Activated naive CD4-positive, alpha-beta T cell treated with anti-CD3 and anti-CD28 coated beads for 36 hours (primary cell): ENCODE measurements at regions not wholly inside any gene's neighbourhood (a gene's known extent, or its start where the extent isn't known, plus 50 kb on each side); places are given as distances from the start of the nearest gene placed in this dataset.
"Not testable (repeated sequence)": the region's sequence is repeated elsewhere in the genome, so short reads cannot be mapped to it uniquely, and the experiment has no call there.

Experiments
- CTCF ChIA-PET: fragments of 350-600 bp; sonication (Branson Sonifier 250); formaldehyde crosslinking; loops from one replicate; lab custom pipeline; 2021; ENCODE audit warnings: antibody characterized with exemption; lab: Charles Lee
- DNase-seq: peaks from one replicate; pipeline ENCODE4 v3.0.0-alpha.2; 2020
- H3K27ac Mint-ChIP-seq: one replicate; pipeline ENCODE4 v1.8.0; 2021; ENCODE audit warnings: mild to moderate bottlenecking, mixed read lengths
- H3K27me3 Mint-ChIP-seq: one replicate; pipeline ENCODE4 v1.8.0; 2021; ENCODE audit warnings: low read depth, mixed read lengths
- H3K36me3 Mint-ChIP-seq: one replicate; pipeline ENCODE4 v1.8.0; 2021; ENCODE audit warnings: low read depth, mixed read lengths
- H3K4me1 Mint-ChIP-seq: one replicate; pipeline ENCODE4 v1.8.0; 2021; ENCODE audit warnings: low read depth, mixed read lengths
- H3K4me3 Mint-ChIP-seq: one replicate; pipeline ENCODE4 v1.8.0; 2021; ENCODE audit warnings: mild to moderate bottlenecking, moderate library complexity, mixed read lengths
- H3K9me3 Mint-ChIP-seq: one replicate; pipeline ENCODE4 v1.8.0; 2021; ENCODE audit warnings: mixed read lengths
- intact Hi-C: fragments of 100-400 bp; cut with micrococcal nuclease; formaldehyde crosslinking; loops from one replicate; pipeline ENCODE4 v1.15.1; 2023

DNA sequence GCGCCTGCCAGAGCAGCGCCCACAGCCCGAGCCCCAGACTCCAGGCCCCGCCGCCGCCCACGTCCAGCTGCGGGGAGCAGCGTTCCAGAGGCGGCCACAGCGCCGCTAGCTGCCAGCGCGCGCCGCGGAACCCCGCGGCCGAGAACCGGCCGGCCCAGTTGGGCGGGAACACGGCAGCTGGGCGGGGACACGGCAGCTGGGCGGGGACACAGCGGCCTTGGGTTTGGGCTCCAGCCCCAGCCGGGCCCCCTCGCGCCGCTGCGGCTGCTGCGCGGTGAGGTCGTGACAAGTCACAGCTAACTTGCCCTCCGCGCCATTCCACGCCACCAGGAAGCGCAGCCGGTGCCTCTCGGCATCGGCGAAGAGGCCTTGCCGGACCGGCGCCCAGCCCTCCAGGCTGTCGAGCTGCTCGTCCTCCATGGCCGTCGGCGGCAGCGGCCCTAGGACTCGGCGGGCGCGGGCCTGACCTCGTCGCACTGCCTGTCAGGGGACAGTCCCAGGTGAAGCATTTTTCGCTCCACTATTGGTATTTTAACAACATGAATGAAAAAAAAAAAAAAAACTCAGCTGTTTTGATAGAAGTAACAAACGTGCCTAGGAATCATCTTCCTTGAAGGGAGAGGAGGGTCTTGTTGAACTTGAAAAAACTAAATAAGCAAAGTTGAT is 56.6 kb upstream of the GOLGA8N start:
- intact Hi-C loops, H3K36me3 Mint-ChIP-seq, H3K4me1 Mint-ChIP-seq, CTCF ChIA-PET, H3K27me3 Mint-ChIP-seq, H3K9me3 Mint-ChIP-seq: not testable (repeated sequence)
- peak overlapping the region; percentile 68 for H3K4me3 Mint-ChIP-seq
- H3K27ac Mint-ChIP-seq, result peak overlapping the region; percentile 65
- peak; percentile 62 for DNase-seq

DNA sequence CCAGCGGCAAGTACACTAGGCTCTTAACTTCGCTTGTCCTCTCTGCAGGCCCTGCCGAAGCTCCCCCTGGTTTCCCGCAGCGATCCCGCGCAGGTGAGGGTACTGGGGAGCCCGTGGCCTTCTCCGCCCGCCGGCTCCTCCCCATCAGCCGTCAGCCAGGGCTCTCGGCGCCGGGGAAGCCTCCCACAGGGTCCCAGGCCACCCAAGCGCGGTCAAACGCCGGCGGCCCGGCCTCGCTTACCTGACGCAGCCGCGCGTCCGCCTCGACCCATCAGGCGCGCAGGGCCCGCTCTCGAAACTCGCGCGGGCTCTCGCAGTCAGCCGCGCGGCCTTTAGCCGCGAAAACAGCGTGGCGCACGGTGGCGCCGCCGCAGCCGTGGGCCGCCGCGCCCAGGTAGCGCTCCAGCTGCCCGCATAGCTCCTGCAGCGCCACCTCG is 57.2 kb upstream of the GOLGA8N start:
- CTCF ChIA-PET, result not testable (repeated sequence)

DNA sequence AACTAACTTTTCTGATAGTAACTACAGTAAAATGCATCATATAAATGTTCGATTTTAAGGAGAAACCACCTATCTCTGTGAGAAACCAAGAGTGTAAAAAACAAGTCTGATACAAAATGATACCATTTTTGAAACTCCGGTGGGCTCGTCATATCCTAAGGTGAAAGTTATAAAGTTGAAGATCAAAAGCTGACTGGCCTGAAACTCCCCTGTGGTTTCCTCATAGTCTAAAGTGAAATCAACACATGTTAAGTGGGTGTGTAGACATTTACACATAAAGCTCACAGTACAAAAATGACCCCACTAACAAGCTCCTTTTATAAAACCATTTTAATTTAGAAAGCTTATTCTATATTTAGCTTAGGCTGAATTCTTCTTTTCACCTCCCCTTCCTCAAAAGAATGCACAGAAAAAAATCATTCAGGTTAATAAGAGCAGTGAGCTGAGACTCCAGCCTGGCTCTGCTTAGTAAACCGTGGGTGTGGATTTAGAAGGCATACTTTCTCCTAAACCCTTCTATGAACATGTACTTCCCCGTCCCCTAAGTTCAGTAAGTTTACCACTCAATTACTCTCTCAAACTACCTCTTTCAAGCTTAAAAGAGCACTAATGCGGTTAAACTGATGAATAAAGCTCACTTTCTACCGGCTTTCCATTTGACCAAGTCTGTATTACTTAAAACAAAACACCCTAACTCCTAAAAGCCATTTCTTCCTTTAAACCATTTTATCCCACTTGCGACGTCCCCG is 57.9 kb upstream of the GOLGA8N start:
- H3K27ac Mint-ChIP-seq, DNase-seq, H3K27me3 Mint-ChIP-seq, CTCF ChIA-PET, H3K4me1 Mint-ChIP-seq, intact Hi-C loops, H3K36me3 Mint-ChIP-seq, H3K9me3 Mint-ChIP-seq, H3K4me3 Mint-ChIP-seq: not testable (repeated sequence)

More for the DNA sequence above, 57.2 kb upstream of the GOLGA8N start:
- H3K36me3 Mint-ChIP-seq, H3K4me3 Mint-ChIP-seq, H3K4me1 Mint-ChIP-seq, H3K27ac Mint-ChIP-seq, DNase-seq, intact Hi-C loops, H3K9me3 Mint-ChIP-seq, H3K27me3 Mint-ChIP-seq: not testable (repeated sequence)

DNA sequence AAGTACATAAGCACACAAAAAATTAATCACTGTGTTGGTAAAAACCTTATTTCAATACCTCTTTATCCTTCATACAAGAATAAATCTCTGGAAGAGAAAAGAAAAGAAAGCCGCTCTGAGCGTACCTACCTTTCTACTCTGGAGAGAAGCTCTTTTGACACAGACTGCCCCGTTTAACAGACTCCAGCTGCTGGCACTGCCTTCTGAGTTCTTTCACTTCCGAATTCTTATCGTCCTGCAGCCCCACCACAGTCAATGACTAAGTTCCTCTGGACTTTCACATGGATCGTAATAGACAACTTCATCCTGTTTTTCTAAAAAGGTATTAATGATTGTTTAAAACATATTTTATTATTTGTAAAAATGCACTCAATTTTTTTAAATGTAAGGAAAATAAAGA is 67.5 kb upstream of the GOLGA8O start:
- CTCF ChIA-PET, result not testable (repeated sequence)

DNA sequence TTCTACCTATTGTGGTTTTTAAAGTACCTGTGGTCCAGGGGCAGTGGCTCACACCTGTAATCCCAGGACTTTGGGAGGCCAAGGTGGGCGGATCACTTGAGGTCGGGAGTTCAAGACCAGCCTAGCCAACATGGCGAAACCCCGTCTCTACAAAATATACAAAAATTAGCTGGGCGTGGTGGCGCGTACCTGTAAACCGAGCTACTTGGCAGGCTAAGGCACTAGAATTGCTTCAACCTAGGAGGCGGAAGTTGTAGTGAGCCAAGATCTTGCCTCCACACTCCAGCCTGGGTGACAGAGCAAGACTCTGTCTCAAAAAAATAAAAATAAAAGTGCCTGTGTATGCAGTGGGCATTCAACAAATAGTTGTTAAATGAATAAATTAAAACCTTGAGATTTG is 67.0 kb upstream of the GOLGA8O start:
- H3K27ac Mint-ChIP-seq, DNase-seq, H3K27me3 Mint-ChIP-seq, CTCF ChIA-PET, H3K4me3 Mint-ChIP-seq, intact Hi-C loops, H3K9me3 Mint-ChIP-seq, H3K4me1 Mint-ChIP-seq: not testable (repeated sequence)
- peaks cover 11% of the 10 kb centered on the region for H3K36me3 Mint-ChIP-seq

More for the DNA sequence above, 67.5 kb upstream of the GOLGA8O start:
- H3K27me3 Mint-ChIP-seq, H3K4me1 Mint-ChIP-seq, H3K9me3 Mint-ChIP-seq, H3K4me3 Mint-ChIP-seq, H3K27ac Mint-ChIP-seq, intact Hi-C loops, DNase-seq: not testable (repeated sequence)
- peaks cover 11% of the 10 kb centered on the region for H3K36me3 Mint-ChIP-seq

DNA sequence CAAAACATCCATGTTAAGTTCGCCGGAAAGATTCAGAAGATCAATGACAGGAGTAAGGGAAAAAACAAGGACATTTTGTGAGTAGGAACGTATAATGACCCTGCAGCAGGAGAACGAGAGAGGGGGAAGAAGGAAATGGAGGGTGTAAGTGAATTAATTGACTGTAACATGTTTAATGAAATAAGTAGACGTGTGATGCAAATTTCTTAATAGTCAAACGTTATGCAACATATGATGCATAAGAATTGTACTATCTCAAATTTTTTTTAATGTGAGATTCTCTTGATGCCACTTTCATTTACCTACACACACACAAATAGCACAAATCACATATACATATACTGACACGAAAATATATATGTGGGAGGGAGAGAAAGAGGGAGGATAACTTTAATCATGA is 63.5 kb upstream of the GOLGA8O start:
- CTCF ChIA-PET, intact Hi-C loops, H3K27ac Mint-ChIP-seq, H3K27me3 Mint-ChIP-seq, H3K4me3 Mint-ChIP-seq, H3K4me1 Mint-ChIP-seq, H3K9me3 Mint-ChIP-seq, DNase-seq: not testable (repeated sequence)
- H3K36me3 Mint-ChIP-seq, result peaks cover 11% of the 10 kb centered on the region

GRCh38 chr15:32518013-32518412 is 62.6 kb upstream of the GOLGA8O start:
- H3K4me1 Mint-ChIP-seq, H3K27me3 Mint-ChIP-seq, H3K27ac Mint-ChIP-seq, H3K4me3 Mint-ChIP-seq, H3K9me3 Mint-ChIP-seq, CTCF ChIA-PET, intact Hi-C loops, DNase-seq: not testable (repeated sequence)
- peaks cover 11% of the 10 kb centered on the region for H3K36me3 Mint-ChIP-seq

DNA sequence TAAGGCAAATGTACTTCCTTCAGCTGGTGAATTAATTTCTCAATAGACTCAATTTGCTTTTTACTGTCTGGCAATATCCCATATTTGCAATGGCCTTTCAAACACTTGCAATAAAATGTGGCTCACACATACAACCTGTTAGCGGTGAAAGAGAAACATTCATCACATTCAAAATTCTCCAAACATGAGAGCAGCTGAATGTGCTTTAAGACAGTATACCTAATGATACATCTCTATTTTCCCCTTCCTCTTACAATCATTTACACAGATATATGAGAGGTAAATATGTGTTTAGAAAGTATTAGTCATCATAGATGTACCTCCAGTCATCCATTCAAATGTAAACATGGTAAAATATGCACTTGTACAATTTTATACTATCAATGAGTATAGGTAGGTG is 61.5 kb upstream of the GOLGA8O start:
- H3K4me3 Mint-ChIP-seq, H3K27ac Mint-ChIP-seq, H3K9me3 Mint-ChIP-seq, CTCF ChIA-PET, intact Hi-C loops, H3K4me1 Mint-ChIP-seq, H3K27me3 Mint-ChIP-seq, DNase-seq: not testable (repeated sequence)
- H3K36me3 Mint-ChIP-seq, result peaks cover 10% of the 10 kb centered on the region

GRCh38 chr15:32513378-32513777 is 57.9 kb upstream of the GOLGA8O start:
- CTCF ChIA-PET, H3K36me3 Mint-ChIP-seq, intact Hi-C loops, H3K9me3 Mint-ChIP-seq, H3K27ac Mint-ChIP-seq, H3K4me1 Mint-ChIP-seq, H3K27me3 Mint-ChIP-seq, DNase-seq, H3K4me3 Mint-ChIP-seq: not testable (repeated sequence)

DNA sequence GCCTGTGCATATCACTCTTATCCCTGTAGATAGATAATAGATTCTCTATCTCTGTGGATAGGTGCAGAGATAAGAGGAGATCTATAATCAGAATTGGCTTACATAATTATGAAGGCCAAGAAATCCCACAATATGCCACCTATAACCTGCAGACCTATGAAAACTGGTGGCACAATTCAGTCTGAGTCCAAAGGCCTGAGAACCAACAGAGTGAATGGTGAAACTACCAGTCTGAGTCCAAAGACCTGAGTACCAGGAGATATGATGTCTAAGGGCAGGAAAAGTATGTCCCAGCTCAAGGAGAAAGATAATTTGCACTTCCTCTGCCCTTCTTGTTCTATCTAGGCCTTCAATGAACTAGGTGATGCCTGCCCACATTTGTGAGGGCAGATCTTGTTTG is 54.6 kb upstream of the GOLGA8O start:
- H3K9me3 Mint-ChIP-seq, H3K27me3 Mint-ChIP-seq, CTCF ChIA-PET, H3K27ac Mint-ChIP-seq, intact Hi-C loops, DNase-seq, H3K36me3 Mint-ChIP-seq, H3K4me1 Mint-ChIP-seq, H3K4me3 Mint-ChIP-seq: not testable (repeated sequence)

DNA sequence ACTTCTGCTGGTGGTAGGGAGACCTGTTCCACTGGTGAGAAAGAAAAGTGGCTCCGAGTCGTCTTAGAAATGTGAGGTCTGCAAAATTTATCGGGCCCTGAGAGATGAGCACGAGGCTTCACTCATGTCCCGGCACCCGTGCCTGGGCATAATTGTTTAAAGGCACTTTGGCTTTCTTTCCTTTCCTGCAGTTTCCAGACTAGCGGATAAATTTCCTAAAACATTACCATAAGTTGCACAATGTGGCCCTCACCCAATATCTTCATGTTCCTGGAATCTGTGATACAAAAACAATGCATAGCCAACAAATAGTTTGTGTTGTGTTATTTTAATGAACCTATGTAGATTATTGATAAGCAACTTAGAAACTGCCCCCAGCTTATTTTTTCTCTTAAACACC is 52.6 kb upstream of the GOLGA8O start:
- H3K9me3 Mint-ChIP-seq, CTCF ChIA-PET, intact Hi-C loops, H3K27ac Mint-ChIP-seq, H3K4me3 Mint-ChIP-seq, DNase-seq, H3K36me3 Mint-ChIP-seq, H3K27me3 Mint-ChIP-seq, H3K4me1 Mint-ChIP-seq: not testable (repeated sequence)

DNA sequence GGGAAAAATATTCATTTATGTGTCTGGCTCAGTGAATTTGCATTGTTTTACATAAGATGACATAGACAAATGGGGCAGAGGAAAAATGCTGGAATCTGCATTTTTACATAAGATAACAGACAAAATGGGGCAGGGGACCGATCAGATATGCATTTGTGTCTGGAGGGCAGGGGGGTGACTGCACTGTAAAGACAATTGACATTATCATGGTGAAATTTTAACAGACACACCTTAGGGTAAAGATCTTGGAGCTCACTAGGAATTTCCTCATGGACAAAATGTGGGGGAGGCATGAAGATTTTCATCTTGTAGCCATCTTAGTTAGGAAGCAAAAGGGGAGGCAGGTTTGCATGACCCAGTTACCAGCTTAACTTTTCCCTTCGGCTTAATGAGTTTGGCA is 51.4 kb upstream of the GOLGA8O start:
- H3K36me3 Mint-ChIP-seq, H3K4me3 Mint-ChIP-seq, DNase-seq, H3K4me1 Mint-ChIP-seq, H3K27me3 Mint-ChIP-seq, CTCF ChIA-PET, H3K9me3 Mint-ChIP-seq, intact Hi-C loops, H3K27ac Mint-ChIP-seq: not testable (repeated sequence)

DNA sequence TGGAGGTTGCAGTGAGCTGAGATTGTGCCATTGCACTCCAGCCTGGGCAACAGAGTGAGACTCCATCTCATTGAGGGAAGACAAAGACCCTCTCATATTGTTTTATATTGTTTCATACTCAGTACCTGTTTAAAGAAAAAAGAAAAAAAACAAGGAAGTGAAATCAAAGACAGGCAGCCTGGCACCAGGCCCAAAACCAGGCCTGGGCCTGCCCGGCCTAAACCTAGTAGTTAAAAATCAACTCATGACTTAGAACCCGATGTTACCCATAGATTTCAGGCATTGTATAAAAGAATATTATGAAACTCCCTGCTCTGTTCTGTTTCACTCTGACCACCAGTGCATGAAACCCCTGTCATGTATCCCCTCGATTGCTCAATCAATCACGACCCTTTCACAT is 50.2 kb upstream of the GOLGA8O start:
- H3K27ac Mint-ChIP-seq, H3K4me3 Mint-ChIP-seq, H3K9me3 Mint-ChIP-seq, H3K27me3 Mint-ChIP-seq, H3K4me1 Mint-ChIP-seq, CTCF ChIA-PET, intact Hi-C loops, DNase-seq, H3K36me3 Mint-ChIP-seq: not testable (repeated sequence)
